Osteocyte (in vitro differentiated cells): ENCODE measurements at regions not wholly inside any gene's neighbourhood (a gene's known extent, or its start where the extent isn't known, plus 50 kb on each side); places are given as distances from the start of the nearest gene placed in this dataset.

Experiments used
- DNase-seq: peaks from one replicate; pipeline ENCODE4 v3.0.0; 2021; ENCODE audit warnings: mixed read lengths; ENCODE audit not compliant: unreplicated experiment; ENCODE audit errors: extremely low spot score
- H3K27ac Mint-ChIP-seq: one replicate; pipeline ENCODE4 v1.8.0; 2021; ENCODE audit warnings: mild to moderate bottlenecking, mixed read lengths; ENCODE audit not compliant: unreplicated experiment
- H3K27me3 Mint-ChIP-seq: one replicate; pipeline ENCODE4 v1.8.0; 2021; ENCODE audit warnings: mixed read lengths; ENCODE audit not compliant: unreplicated experiment
- H3K36me3 Mint-ChIP-seq: one replicate; pipeline ENCODE4 v1.8.0; 2021; ENCODE audit warnings: mixed read lengths; ENCODE audit not compliant: unreplicated experiment
- H3K4me1 Mint-ChIP-seq: one replicate; pipeline ENCODE4 v1.8.0; 2021; ENCODE audit warnings: mixed read lengths; ENCODE audit not compliant: unreplicated experiment
- H3K4me3 Mint-ChIP-seq: one replicate; pipeline ENCODE4 v1.8.0; 2021; ENCODE audit warnings: mild to moderate bottlenecking, moderate library complexity, mixed read lengths; ENCODE audit not compliant: unreplicated experiment
- H3K9me3 Mint-ChIP-seq: one replicate; pipeline ENCODE4 v1.8.0; 2021; ENCODE audit warnings: mixed read lengths; ENCODE audit not compliant: unreplicated experiment
- CTCF ChIP-seq: fragments of 200-600 bp; sonication (generic); IDR thresholded peaks from 2 replicates; pipeline ENCODE4 v1.5.0; 2021; ENCODE audit warnings: antibody characterized with exemption, mild to moderate bottlenecking, moderate library complexity

DNA sequence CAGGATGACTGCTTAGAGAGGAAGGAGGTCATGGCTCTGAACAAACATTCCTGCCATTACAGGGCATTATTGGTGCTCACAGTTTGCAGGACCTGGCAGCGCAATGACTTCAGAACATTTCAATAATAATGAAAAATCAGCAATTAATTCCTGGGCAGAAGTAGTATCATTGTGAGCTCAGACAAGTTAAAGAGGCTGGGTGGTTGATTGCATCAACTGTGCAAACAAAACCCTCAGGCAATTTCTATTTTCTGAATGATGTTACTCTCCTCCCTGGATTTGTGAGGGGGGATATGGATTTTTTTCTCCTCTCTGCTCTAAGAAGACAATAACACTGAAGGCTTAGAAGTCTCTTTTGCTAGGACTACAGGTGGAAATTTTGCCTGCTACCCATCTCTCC lies 168.1 kb upstream of the TACR1 start:
- Mint-ChIP-seq H3K36me3 (no peaks in the 10 kb centered on the region), H3K9me3 (peaks cover 12% of the 10 kb centered on the region), H3K27ac (no peak overlapping the region), H3K4me1 (no peaks in the 10 kb centered on the region), H3K4me3 (no peak overlapping the region), H3K27me3 (peaks cover 40% of the 10 kb centered on the region)
- no peak for DNase-seq
- no peak for TF ChIP-seq CTCF

DNA sequence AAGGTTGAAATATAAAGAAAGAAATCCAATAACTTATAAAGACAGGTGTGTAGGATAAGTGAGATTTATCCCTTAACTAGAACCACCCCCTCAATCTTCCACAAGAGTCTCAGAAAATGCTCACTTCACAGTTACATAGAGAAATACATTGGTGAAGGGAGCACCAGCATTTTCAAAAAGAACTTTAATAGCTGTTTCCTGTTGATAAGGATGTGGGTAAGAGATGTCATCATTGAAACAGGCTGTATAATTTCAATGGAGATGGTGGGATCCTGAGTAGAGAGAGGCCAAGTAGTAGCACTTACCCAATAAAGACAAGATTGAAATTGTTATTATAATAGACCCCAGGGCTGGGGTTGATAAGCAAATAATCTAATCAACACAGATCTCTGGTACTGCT lies 162.2 kb upstream of the TACR1 start:
- no peak for DNase-seq
- H3K4me3 Mint-ChIP-seq: no peak overlapping the region
- H3K9me3 Mint-ChIP-seq: no peaks in the 10 kb centered on the region
- no peak overlapping the region for H3K27ac Mint-ChIP-seq
- no peak for TF ChIP-seq CTCF
- H3K4me1 Mint-ChIP-seq: no peaks in the 10 kb centered on the region
- peaks cover 57% of the 10 kb centered on the region for H3K27me3 Mint-ChIP-seq
- no peaks in the 10 kb centered on the region for H3K36me3 Mint-ChIP-seq

DNA sequence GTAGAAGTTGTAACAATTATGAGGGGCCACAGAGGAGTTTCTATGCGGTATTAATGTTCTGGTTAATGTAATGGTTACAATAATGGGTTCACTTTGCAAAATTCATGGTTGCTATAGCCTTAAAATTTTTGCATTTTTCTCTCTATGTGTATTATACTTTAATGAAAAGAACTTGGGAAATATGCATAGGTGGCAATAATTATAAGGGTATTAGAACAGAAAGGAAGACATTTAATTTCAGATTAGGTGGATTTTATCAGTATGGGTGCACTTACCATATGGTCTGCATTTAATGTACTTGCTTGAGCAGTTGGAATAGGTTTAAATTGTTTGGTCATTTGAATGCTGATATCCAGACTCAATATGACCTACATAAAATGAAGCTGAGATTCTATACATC lies 161.6 kb upstream of the TACR1 start:
- H3K4me1 Mint-ChIP-seq: no peaks in the 10 kb centered on the region
- TF ChIP-seq CTCF: no peak
- H3K27ac Mint-ChIP-seq: no peak overlapping the region
- DNase-seq: no peak
- H3K36me3 Mint-ChIP-seq: no peaks in the 10 kb centered on the region
- no peak overlapping the region for H3K4me3 Mint-ChIP-seq
- H3K27me3 Mint-ChIP-seq: peaks cover 59% of the 10 kb centered on the region
- no peaks in the 10 kb centered on the region for H3K9me3 Mint-ChIP-seq

GRCh38 chr2:75356865-75357264 lies 157.5 kb upstream of the TACR1 start:
- Mint-ChIP-seq H3K36me3 (no peaks in the 10 kb centered on the region), H3K27me3 (peaks cover 53% of the 10 kb centered on the region), H3K9me3 (no peaks in the 10 kb centered on the region), H3K4me1 (no peaks in the 10 kb centered on the region), H3K4me3 (no peak overlapping the region), H3K27ac (no peak overlapping the region)
- TF ChIP-seq CTCF: no peak
- DNase-seq: no peak

- Mint-ChIP-seq H3K27me3 (peaks cover 40% of the 10 kb centered on the region), H3K27ac (no peak overlapping the region)
These were observed 153.8 kb upstream of the TACR1 start for GRCh38 chr2:75353131-75353530.

More at GRCh38 chr2:75353131-75353530, 153.8 kb upstream of the TACR1 start:
- H3K9me3 Mint-ChIP-seq: peaks cover 4% of the 10 kb centered on the region
- H3K4me3 Mint-ChIP-seq: no peak overlapping the region
- DNase-seq: no peak
- no peak for TF ChIP-seq CTCF
- H3K4me1 Mint-ChIP-seq: no peaks in the 10 kb centered on the region
- no peaks in the 10 kb centered on the region for H3K36me3 Mint-ChIP-seq
